ENCODE measurements at regions not wholly inside any gene's neighbourhood (a gene's known extent, or its start where the extent isn't known, plus 50 kb on each side); places are given as distances from the start of the nearest gene placed in this dataset.

- no peak for TF ChIP-seq POLR2A (IDR thresholded peaks at IDR 0.05; ENCODE audit: low read length)
- no peak for TF ChIP-seq GATA1 (IDR thresholded peaks at IDR 0.05; ENCODE audit: low read depth, low read length)
These were observed 83.5 kb downstream of the ELAPOR2 start for GRCh38 chr7:86975914-86976313.

Data from erythroblast (primary cell).